NCI-H1417 (cell line): ENCODE measurements at regions not wholly inside any gene's neighbourhood (a gene's known extent, or its start where the extent isn't known, plus 50 kb on each side); places are given as distances from the start of the nearest gene placed in this dataset.
"Not testable (repeated sequence)": the region's sequence is repeated elsewhere in the genome, so short reads cannot be mapped to it uniquely, and the experiment has no call there.

Source experiments
- DNase-seq, 3 experiments: peaks; one replicate each; lab custom pipeline; 2025; lab: John Stamatoyannopoulos, UW

GRCh38 chrX:87236830-87237440, 280.7 kb upstream of the KLHL4 start:
- no peak for DNase-seq

GRCh38 chrX:87265518-87265917, 252.1 kb upstream of the KLHL4 start:
- DNase-seq, result no peak

- DNase-seq, result no peak
These were observed 245.1 kb upstream of the KLHL4 start for GRCh38 chrX:87272491-87272890.

- peak in 2 of 3 experiments; percentile 23 to 72 for DNase-seq
These were observed 217.9 kb upstream of the KLHL4 start for GRCh38 chrX:87299563-87300160.

- DNase-seq, result no peak
These were observed 206.8 kb upstream of the KLHL4 start for GRCh38 chrX:87310780-87311179.

GRCh38 chrX:87327267-87327666, 190.3 kb upstream of the KLHL4 start:
- DNase-seq, result no peak

GRCh38 chrX:87337267-87337666, 180.3 kb upstream of the KLHL4 start:
- no peak for DNase-seq

GRCh38 chrX:87338510-87338909, 179.1 kb upstream of the KLHL4 start:
- peak in 1 of 3 experiments; percentile 68 for DNase-seq

- no peak for DNase-seq
These were observed 146.7 kb upstream of the KLHL4 start for GRCh38 chrX:87370865-87371264.

- DNase-seq, result no peak
These were observed 143.3 kb upstream of the KLHL4 start for GRCh38 chrX:87374324-87374723.

- no peak for DNase-seq
These were observed 140.7 kb upstream of the KLHL4 start for GRCh38 chrX:87376896-87377295.

- no peak for DNase-seq
These were observed 129.2 kb upstream of the KLHL4 start for GRCh38 chrX:87388381-87388780.

- DNase-seq, result no peak
These were observed 125.9 kb upstream of the KLHL4 start for GRCh38 chrX:87391742-87392141.

- no peak for DNase-seq
These were observed 125.2 kb upstream of the KLHL4 start for GRCh38 chrX:87392369-87392768.

- no peak for DNase-seq
These were observed 120.3 kb upstream of the KLHL4 start for GRCh38 chrX:87397103-87397886.

GRCh38 chrX:87402256-87402655, 115.3 kb upstream of the KLHL4 start:
- DNase-seq, result no peak

GRCh38 chrX:87403551-87403950, 114.1 kb upstream of the KLHL4 start:
- no peak for DNase-seq

GRCh38 chrX:87409113-87409841, 108.3 kb upstream of the KLHL4 start:
- DNase-seq, result no peak

- no peak for DNase-seq
These were observed 92.0 kb upstream of the KLHL4 start for GRCh38 chrX:87425618-87426017.

- DNase-seq, result no peak
These were observed 83.0 kb upstream of the KLHL4 start for GRCh38 chrX:87434618-87435017.

GRCh38 chrX:87448613-87449012, 69.0 kb upstream of the KLHL4 start:
- not testable (repeated sequence) for DNase-seq

GRCh38 chrX:87465757-87466156, 51.8 kb upstream of the KLHL4 start:
- not testable (repeated sequence) for DNase-seq
